ENCODE measurements at regions not wholly inside any gene's neighbourhood (a gene's known extent, or its start where the extent isn't known, plus 50 kb on each side); places are given as distances from the start of the nearest gene placed in this dataset.
"Not testable (repeated sequence)": the region's sequence is repeated elsewhere in the genome, so short reads cannot be mapped to it uniquely, and the experiment has no call there.

DNA sequence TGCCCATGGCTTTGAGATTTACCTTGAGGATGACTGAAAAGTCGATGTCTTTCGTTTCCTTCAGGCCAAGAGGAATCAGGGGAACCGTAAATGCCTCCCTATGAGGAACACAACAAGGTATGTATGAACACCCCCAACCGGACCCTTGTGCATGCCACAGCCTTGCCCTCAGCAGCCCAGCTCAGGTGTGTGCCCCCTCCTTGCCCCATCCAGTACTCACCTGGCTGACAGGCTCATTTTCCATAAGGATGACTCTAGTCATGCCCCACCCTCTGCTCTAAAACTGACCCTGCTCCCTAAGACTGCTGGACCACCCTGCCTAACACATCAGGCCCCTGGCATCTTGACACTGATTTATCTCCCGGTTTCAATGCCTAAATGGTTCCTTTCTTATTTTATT, 270.0 kb downstream of the GOLGA6L6 start:
- Histone ChIP-seq H3K36me3 (ENCODE audit: control insufficient read depth in 2 of 4, insufficient read depth in 4 of 4, low read length in 3 of 4) (no peaks in the 10 kb centered on the region), H3K4me1 (replicated peaks in 1 of 4; ENCODE audit: control insufficient read depth in 3 of 4, insufficient read depth in 4 of 4, low read length in 3 of 4) (peaks cover 0 to 2% (median 0%) of the 10 kb centered on the region in 4 experiments; a peak in 2 of 7 replicates), H3K14ac (ENCODE audit: insufficient read length) (no peak overlapping the region), H4K5ac (ENCODE audit: insufficient read length, low read depth, low read length) (no peak overlapping the region), H2BK15ac (ENCODE audit: low read length) (no peak overlapping the region), H3K4me2 (ENCODE audit: insufficient read depth in 1 of 2, low read depth in 2 of 2, low read length in 2 of 2) (no peak overlapping the region), H2BK120ac (replicated peaks; ENCODE audit: low read depth, low read length) (no peak overlapping the region), H3K23ac (ENCODE audit: insufficient read length) (no peak overlapping the region), H3K27me3 (replicated peaks in 1 of 4; ENCODE audit: control insufficient read depth in 3 of 4, extremely low read depth in 1 of 4, insufficient read depth in 3 of 4, low read length in 3 of 4) (no peaks in the 10 kb centered on the region), H3K9ac (replicated peaks in 1 of 4; ENCODE audit: extremely low read depth in 1 of 4, low read depth in 3 of 4, low read length in 3 of 4) (no peak overlapping the region), H3K79me1 (ENCODE audit: low read depth, low read length) (no peaks in the 10 kb centered on the region), H4K91ac (replicated peaks; ENCODE audit: insufficient read length, low read length) (no peak overlapping the region), H3K18ac (ENCODE audit: extremely low read depth, low read length) (no peak overlapping the region), H2BK20ac (ENCODE audit: low read length) (no peak overlapping the region), H3K56ac (replicated peaks; ENCODE audit: insufficient read length, low read depth, low read length) (no peak overlapping the region), H3K9me3 (ENCODE audit: insufficient read depth in 2 of 2, low read depth in 1 of 2, low read length in 1 of 2) (peaks cover 30 to 51% of the 10 kb centered on the region in 2 experiments), H3K4ac (replicated peaks; ENCODE audit: insufficient read length, low read depth, low read length) (no peak overlapping the region), H3K23me2 (ENCODE audit: low read depth, low read length) (no peaks in the 10 kb centered on the region), H2AFZ (ENCODE audit: low read length) (no peak overlapping the region), H2BK5ac (ENCODE audit: low read depth, low read length) (no peak overlapping the region), H4K20me1 (replicated peaks in 1 of 2; ENCODE audit: control insufficient read depth in 1 of 2, insufficient read depth in 2 of 2, low read length in 2 of 2) (no peaks in the 10 kb centered on the region), H3K79me2 (ENCODE audit: control insufficient read depth in 1 of 2, insufficient read depth in 2 of 2, low read length in 2 of 2) (no peaks in the 10 kb centered on the region), H3K4me3 (ENCODE audit: extremely low read depth in 1 of 4, insufficient read depth in 2 of 4, low read depth in 3 of 4, low read length in 4 of 4) (no peak overlapping the region), H3K27ac (ENCODE audit: low read depth, low read length) (no peak overlapping the region), H2BK12ac (ENCODE audit: low read depth, low read length) (no peak overlapping the region), H2AK5ac (ENCODE audit: low read depth, low read length) (no peak overlapping the region), H4K8ac (ENCODE audit: extremely low read depth, insufficient read depth, low read length) (no peak overlapping the region)
- DNase-seq (ENCODE audit: low read depth in 1 of 2, low spot score in 2 of 2) (no peak), FAIRE-seq (no peak)
- WGBS, 2 experiments (ENCODE audit: extremely low coverage in 1 of 2, insufficient coverage in 1 of 2, insufficient read length in 1 of 2, insufficient replicate concordance in 2 of 2, low coverage in 1 of 2, low lambda C conversion rate in 2 of 2, missing lambda C conversion rate in 1 of 2) = 68% methylated on average over 5 of the region's 5 CpGs; no CpG with 5 or more reads in 1 of the 2 experiments
- no peak for TF ChIP-seq EP300 (IDR thresholded peaks at IDR 0.05; ENCODE audit: borderline replicate concordance in 1 of 2, low read depth in 2 of 2, low read length in 2 of 2)
- no peak for TF ChIP-seq NRF1 (IDR thresholded peaks at IDR 0.05; ENCODE audit: low read depth, low read length)
- ChIA-PET POLR2A (ENCODE audit: partially characterized antibody) (no interaction called here), CTCF (ENCODE audit: partially characterized antibody) (no interaction called here)

DNA sequence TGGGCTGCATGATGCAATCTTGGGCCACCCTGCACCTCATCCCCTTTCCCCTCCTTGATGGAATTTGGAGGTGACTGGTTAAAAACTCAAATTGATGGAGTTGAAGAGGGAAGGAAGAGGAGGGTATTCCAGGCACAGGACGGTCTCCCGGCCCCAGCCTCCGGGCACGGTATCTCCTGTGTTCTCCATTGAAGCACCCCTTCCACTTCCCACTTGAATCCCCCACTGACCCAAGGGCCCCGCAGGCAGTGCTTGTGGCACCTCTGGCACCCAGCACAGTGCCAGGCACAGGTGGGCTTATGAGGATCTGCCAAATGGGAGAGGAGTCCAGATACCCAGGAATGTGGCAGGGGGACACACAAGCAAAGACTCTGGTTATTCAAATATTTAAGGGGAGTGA, 271.6 kb downstream of the GOLGA6L6 start:
- WGBS, 2 experiments (ENCODE audit: extremely low coverage in 1 of 2, insufficient coverage in 1 of 2, insufficient read length in 1 of 2, insufficient replicate concordance in 2 of 2, low coverage in 1 of 2, low lambda C conversion rate in 2 of 2, missing lambda C conversion rate in 1 of 2) = 84% methylated on average over 5 of the region's 5 CpGs; no CpG with 5 or more reads in 1 of the 2 experiments
- FAIRE-seq = not testable (repeated sequence)

More for the DNA sequence above, 271.6 kb downstream of the GOLGA6L6 start:
- DNase-seq (ENCODE audit: low read depth in 1 of 2, low spot score in 2 of 2); H4K91ac ChIP-seq (replicated peaks; ENCODE audit: insufficient read length, low read length); H3K23ac ChIP-seq (ENCODE audit: insufficient read length); H2BK15ac ChIP-seq (ENCODE audit: low read length); H2AK5ac ChIP-seq (ENCODE audit: low read depth, low read length); CTCF ChIA-PET (ENCODE audit: partially characterized antibody); H3K56ac ChIP-seq (replicated peaks; ENCODE audit: insufficient read length, low read depth, low read length); H3K4me1 ChIP-seq (replicated peaks in 1 of 4; ENCODE audit: control insufficient read depth in 3 of 4, insufficient read depth in 4 of 4, low read length in 3 of 4); H4K5ac ChIP-seq (ENCODE audit: insufficient read length, low read depth, low read length); H3K18ac ChIP-seq (ENCODE audit: extremely low read depth, low read length); H3K9ac ChIP-seq (replicated peaks in 1 of 4; ENCODE audit: extremely low read depth in 1 of 4, low read depth in 3 of 4, low read length in 3 of 4); H3K4me2 ChIP-seq (ENCODE audit: insufficient read depth in 1 of 2, low read depth in 2 of 2, low read length in 2 of 2); H3K36me3 ChIP-seq (ENCODE audit: control insufficient read depth in 2 of 4, insufficient read depth in 4 of 4, low read length in 3 of 4); H3K79me2 ChIP-seq (ENCODE audit: control insufficient read depth in 1 of 2, insufficient read depth in 2 of 2, low read length in 2 of 2); H2AFZ ChIP-seq (ENCODE audit: low read length); H3K4ac ChIP-seq (replicated peaks; ENCODE audit: insufficient read length, low read depth, low read length); H2BK120ac ChIP-seq (replicated peaks; ENCODE audit: low read depth, low read length); H2BK20ac ChIP-seq (ENCODE audit: low read length); POLR2A ChIA-PET (ENCODE audit: partially characterized antibody); H3K79me1 ChIP-seq (ENCODE audit: low read depth, low read length); H2BK12ac ChIP-seq (ENCODE audit: low read depth, low read length); H2BK5ac ChIP-seq (ENCODE audit: low read depth, low read length); H4K8ac ChIP-seq (ENCODE audit: extremely low read depth, insufficient read depth, low read length); H3K27ac ChIP-seq (ENCODE audit: low read depth, low read length); H4K20me1 ChIP-seq (replicated peaks in 1 of 2; ENCODE audit: control insufficient read depth in 1 of 2, insufficient read depth in 2 of 2, low read length in 2 of 2); H3K27me3 ChIP-seq (replicated peaks in 1 of 4; ENCODE audit: control insufficient read depth in 3 of 4, extremely low read depth in 1 of 4, insufficient read depth in 3 of 4, low read length in 3 of 4); H3K4me3 ChIP-seq (ENCODE audit: extremely low read depth in 1 of 4, insufficient read depth in 2 of 4, low read depth in 3 of 4, low read length in 4 of 4); H3K14ac ChIP-seq (ENCODE audit: insufficient read length); H3K23me2 ChIP-seq (ENCODE audit: low read depth, low read length): not testable (repeated sequence)
- H3K9me3 ChIP-seq (ENCODE audit: insufficient read depth in 2 of 2, low read depth in 1 of 2, low read length in 1 of 2) = peaks cover 22 to 47% of the 10 kb centered on the region in 2 experiments
